GM19023 (cell line): ENCODE measurements at regions not wholly inside any gene's neighbourhood (a gene's known extent, or its start where the extent isn't known, plus 50 kb on each side); places are given as distances from the start of the nearest gene placed in this dataset.

Experiments
- ATAC-seq: cut with Tn5 transposase; IDR thresholded peaks from one replicate; pipeline ENCODE4 v1.9.1; 2021; ENCODE audit warnings: mild to moderate bottlenecking, moderate library complexity; ENCODE audit not compliant: unreplicated experiment

DNA sequence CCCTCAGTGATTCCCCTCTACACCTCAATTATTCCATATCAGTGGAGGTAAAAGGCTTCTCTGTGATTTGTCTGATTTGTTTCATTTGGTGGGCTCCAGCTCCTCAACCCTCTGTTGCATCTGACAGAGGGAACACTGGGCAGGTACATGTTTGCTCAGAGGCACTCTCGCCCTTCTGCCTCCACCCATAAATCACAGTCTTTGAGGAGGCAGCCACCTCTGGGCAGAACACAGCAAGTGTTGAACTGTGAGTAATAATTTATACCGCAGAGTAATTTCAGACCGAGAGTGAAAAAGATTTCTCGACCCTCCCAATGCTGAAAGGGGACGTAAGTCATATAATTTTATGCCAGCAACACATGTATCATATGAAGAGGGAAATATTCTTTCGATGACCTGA, 330.1 kb upstream of the PBX1 start:
- no peak for ATAC-seq

DNA sequence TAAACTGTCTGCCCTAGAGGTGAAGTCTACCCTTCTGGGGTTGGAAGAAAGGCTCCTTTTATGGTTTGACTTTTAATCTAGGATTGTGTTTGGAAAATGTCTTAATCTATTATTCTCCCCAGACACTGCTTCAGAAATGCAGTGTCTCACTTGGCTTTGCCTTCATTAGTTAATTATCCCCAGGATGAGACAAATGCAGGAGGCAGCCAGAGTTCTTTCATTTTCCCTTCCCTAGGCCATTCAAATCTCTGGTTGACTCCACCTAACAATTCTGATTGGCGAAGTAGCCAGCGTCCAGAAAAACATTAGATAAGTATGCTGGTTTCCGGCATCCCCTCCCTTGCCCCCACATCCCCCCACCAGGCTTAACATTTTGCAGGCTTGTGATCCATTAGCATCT, 325.8 kb upstream of the PBX1 start:
- no peak for ATAC-seq

DNA sequence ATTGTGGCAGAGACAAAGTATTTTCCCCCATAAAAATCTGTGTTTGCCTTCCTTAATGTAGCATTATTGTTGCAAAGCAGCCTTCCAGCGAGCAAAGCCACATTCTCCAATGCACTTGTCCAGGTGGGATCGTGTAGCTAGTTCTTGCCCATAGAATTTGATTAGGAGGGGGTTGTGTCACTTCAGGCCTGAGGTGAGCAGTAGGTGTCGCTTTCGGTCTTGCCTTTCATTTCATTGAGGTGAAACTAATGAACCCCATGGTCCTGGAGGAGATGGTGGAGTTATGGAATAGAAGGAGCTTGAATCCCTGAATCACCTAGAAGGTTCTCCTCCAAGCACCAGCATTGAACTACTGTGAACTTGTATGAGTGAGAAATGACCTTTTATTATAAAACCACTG, 318.9 kb upstream of the PBX1 start:
- ATAC-seq: no peak

DNA sequence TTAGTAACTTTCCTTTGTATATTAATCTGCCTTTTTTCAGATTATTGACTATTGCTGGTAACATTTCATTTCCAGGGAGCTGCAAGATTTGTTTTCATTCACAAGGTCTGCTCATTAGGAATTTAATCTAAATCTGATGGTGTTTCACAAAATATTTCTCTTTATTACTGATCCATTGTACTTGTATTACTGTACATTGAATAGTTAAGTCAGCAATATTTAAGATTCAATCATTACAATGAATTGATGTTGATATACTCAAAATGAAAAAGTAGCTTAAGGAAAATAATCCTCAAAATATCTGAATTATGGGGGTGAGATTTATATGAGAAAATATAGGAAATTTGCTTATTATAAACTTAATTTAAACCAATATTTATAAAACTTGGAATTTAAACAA, 308.6 kb upstream of the PBX1 start:
- no peak for ATAC-seq

DNA sequence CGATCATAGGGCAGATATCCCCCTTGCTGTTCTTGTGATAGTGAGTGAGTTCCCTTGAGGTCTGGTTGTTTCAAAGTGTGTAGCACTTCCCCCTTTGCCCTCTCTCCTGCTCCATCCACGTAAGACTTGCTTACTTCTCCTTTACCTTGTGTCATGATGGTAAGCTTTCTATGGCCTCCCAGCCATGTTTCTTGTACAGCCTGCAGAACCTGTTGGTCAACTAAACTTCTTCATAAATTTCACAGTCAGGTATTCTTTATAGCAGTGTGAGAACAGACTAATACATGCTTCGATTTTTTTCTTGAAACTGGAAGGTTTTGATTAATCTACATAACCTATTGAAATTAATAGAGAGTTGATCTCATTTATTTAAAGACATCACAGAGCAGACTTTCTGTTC, 302.5 kb upstream of the PBX1 start:
- no peak for ATAC-seq

DNA sequence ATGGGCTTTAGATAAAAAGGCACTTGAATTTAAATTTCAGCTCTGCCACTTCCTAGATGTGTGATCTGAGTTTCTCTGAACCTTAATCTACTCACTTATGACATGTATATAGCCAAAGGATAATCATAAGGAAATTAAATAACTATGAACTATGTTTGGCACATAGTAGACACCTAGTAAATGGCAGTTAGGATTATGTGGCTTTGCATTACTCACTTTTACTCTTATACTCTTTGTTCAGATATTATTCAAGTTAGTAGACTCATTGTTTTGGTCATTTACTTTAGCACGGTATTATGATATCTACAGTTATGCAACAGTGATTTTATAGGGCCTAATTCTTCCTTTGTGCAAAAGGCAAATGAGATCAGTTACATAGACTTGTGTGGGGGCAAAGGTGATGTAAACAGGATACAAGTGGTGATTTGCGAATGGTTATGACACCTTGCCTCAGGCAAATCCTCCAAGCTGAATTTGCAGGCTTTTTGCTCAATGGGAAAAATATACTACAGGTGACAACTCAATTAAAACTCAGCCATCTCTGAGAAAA, 297.2 kb upstream of the PBX1 start:
- no peak for ATAC-seq

DNA sequence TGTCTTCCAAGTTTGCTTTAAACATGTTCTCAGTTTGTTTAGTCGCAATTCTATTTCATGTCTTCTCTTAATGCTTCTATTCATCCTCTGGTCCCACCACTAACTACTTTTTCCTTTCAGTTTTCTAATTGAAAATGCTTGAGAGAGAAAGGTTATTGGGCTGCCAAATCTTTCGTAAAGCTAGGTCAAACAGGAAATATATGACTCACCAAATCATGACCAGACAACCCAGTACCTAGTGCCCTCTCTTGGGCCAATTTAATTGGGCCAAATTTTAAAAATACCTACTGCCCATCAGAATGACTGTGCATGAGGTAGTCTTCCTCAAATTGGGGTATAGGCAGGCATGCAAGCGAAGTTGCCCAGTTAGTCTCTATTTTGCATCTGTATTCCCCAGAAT, 295.4 kb upstream of the PBX1 start:
- ATAC-seq: no peak

DNA sequence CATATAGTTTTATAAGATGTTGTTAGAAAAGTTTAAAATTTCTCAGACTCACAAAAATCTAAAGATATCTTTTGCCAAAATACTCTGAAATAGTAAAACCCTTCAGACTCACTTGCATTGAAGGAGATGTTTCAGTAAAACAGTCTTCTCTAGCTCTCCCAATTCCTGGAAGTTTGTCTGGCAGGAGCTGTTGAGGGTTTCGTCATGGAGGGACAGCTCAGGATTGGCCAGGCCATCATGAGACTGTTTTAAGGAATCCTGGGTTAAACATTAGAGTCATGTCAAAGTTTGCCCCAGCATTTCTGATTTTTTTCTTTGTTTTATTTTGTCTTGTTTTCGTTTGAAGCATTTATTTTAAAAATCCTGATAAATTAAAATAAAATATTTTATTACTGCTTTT, 293.8 kb upstream of the PBX1 start:
- ATAC-seq: no peak

DNA sequence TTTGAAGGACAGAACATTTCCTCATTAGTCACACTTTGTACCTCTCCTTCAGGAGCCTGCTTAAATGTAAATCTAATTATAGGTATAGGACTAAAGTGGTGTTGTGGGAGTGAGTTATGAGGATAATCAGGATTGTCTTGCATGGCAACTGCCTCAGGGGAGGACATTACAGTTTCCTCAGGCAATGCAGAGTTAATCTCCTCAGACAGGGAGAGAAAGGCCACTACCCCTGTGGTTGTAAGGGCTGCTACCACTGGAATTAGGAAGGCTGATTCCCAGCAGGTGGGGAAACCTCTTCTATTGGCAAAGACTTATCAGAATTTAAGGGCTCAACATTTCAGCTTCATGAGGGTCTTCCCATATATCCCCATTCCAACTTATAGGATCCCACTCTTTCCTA, 286.8 kb upstream of the PBX1 start:
- no peak for ATAC-seq

DNA sequence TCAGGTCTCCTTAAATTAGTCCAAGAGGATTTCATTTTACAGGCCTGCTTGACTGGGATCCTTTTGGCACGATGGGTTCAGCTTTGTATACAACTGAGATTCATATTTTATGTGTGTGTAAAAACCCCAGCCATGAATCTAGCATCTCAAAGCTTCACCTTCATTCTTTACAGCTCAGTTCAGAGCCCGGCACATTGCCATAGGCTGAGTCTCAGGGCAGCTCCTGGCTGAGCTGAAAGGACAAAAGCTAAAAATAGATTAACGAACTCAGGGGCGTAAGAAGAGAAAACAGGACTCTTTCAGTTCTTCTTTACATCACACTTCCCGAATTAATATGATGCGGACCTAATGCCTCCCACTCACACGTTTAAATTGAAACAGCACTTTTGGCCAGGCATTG, 262.8 kb upstream of the PBX1 start:
- ATAC-seq: no peak

DNA sequence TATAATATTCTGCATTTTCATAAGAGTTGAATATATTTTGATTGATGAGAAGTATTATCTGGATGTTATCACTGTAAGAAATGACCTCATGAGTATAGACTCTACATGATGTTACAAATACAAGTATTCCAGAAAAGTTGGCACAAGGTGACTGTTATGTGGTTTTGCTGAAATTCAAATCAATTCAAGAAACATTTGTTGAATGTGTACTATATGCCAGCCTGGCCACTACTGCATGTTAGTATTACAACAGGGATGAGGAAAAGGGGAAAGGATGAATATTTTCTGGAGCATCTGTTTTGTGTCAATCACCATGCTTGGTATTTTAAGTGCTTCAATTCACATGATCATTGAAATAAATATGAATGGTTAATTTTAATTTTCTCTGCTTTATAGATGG, 250.9 kb upstream of the PBX1 start:
- ATAC-seq: no peak

DNA sequence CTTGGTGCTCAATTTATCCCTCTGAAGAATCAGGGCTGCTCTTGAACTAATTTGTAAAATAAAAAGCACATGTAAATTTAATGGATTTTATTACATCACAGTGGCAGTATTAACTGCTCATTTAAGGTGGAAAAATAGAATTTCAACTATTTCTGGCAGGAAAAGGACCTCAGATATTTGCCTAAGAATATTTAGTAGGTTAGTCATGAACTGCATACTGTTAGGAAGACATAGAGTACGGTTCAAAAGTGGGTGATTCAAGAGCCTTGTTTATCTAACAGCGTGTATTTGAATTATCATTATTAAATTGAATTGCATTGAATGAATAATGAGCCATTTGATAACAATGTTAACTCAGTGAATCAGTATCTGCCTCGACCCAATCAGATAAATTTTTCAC, 248.8 kb upstream of the PBX1 start:
- no peak for ATAC-seq

DNA sequence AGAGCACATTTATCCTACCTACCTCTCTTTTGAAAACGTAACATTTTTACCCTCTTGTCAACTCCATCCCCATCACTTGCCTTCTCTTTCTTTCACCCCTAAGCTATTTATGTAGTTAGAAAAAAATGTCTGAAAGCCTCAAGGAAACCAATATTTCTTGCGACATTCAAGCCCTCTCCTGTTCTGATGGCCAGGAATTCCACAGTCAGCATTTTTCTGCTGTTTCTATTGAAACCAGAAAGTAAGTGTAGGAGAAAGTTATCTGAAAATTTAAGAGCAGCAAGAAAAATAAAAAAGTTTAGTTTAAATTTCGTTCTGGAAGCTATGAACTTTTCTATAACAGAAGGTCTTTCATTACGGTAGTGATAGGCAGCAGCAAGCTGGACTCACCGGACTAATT, 247.6 kb upstream of the PBX1 start:
- ATAC-seq: no peak

DNA sequence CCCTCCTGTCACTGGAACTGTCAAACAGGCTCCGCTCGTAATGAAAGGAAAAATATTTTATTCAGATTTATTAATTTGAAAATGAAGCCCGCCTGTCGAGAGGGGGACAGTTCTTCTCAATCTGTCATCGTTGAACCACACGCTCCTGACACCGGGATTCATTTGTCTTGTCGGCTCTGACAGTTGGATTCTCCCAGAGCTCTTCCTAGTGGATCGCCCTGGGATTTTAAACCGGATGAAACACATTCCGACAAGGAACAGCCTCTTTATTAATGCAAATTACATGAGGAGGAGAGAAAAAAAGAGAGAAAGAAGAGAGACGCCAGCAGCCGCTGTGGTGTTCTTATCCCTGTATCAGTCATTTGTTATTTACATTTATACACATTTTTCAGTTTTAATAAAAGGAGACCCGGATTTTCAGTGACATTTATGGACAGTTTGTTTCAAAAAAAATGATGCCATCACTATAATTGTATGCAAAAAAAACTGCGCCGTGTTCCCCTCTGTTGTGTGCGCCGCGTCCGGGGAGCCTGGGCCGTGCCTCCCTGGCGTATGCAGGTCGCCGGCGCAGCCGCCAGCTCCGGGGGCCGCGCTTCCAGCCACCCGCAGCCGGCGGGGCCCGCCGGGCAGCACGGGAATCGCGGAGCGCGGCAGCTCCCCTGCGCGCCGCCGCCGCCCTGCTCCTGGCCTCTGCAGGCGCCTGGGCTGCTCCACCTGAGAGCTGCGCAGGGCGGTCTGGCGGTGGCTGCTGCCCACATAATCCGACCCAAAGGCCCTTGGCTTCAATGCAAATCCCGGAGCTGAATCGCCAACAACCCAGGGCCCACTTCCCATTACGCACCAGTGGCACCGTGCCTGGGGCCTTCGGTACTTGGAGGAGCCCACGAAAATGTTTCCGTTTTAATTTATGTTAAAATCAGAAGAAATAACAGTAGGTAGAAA, 237.9 kb upstream of the PBX1 start:
- no peak for ATAC-seq

DNA sequence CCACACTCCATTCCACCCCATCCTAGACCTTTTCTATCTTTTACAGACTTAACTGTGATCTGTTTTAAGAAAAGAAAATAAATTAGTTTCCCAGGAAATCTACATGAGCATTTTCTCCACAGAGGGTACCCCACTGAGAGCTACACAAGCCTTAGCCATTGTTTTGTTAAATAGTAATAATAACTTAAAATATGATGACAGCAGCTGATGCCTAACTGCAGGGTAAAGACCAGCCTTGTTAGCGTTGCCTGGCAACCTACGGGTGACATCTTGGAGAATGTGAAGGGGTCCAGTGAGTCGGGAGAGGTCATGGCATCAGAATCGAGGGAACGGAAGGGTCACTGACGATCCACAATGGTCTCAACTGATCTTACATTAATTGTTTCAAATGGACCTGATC, 233.2 kb upstream of the PBX1 start:
- ATAC-seq: no peak

DNA sequence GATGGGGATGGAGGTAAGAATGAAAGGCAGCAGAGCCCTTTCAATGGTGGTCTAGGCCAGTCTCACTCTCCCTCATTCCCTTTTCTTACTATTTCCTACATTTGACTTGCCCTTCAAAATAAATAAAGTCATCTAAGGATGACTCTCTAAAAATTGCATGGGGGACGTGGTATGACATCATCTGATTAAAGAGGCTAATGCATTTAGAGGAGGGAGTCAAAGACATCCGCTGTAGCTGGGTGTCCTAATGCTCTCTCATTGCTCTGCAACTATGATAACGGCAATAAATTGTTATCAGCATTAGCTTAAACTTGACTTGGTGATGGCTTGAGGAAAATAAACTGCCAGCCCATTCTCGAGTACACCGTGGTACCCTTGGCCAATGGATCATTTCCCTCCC, 225.6 kb upstream of the PBX1 start:
- no peak for ATAC-seq

DNA sequence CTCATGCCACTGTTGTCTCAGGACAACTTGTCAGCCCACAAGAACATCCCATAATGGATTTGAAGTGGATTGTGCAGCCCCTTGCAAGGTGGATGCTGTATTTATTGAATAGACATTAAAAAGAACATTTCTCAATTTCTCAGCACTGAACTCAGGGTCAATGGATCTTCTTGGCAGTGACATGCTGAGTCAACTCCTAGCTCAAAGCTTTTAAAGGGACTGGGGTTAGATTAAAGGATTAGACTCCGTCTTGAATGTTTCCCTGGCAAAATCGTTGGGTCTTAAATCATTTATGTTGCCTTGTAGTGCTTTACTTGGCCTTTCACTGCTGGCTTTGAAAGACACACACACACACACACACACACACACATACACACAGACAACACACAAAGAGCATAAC, 221.6 kb upstream of the PBX1 start:
- ATAC-seq: no peak

DNA sequence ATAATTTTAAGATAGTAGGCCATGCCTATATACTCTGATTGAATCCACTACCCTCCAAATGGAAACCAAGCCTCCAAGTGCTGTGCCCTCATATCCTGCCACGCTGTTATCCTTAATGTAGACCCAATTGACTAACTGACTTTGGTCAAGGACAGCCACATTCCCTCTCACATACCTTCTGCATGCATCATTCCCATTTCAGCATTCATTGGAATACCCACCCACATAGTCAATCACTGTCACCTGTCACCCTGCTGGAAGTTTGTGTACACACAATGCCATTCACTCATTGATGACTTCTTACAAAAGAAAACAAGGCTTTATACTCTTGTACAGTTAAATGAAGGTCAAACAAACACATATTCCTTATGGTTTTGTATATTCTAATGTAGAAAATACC, 221.1 kb upstream of the PBX1 start:
- ATAC-seq: no peak

DNA sequence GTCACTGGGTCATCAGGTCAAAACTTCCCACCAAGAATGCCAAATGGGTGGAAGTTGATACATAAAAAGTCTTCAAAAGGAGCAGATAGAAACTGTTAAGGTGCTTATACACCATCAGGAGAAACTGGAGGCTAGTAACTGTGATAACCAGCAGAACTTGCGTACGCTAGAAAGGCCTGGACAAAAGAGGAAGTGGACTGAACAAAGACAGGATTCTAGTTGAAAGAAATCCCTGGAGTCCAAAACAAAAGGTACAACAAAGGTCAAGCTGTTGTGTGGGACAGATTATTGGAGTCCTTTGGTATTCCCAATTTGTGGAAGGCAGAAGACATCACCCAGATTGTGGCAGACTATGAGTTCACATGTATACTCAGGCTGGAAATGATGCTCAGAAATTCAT, 215.8 kb upstream of the PBX1 start:
- ATAC-seq: no peak

DNA sequence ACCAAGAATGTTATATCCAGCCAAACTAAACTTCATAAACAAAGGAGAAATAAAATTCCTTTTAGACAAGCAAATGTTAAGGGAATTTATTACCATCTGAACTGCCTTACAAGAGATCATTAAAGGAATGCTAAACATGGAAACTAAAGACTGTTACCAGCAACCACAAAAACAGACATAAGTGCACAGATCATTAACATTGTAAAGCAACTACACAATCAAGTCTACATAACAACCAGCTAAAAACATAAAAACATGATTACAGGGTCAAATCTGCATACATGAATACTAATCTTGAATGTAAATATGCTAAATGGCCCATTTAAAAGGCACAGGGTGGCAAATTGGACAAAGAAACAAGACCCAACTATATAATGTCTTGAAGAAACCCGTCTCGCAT, 211.0 kb upstream of the PBX1 start:
- no peak for ATAC-seq

DNA sequence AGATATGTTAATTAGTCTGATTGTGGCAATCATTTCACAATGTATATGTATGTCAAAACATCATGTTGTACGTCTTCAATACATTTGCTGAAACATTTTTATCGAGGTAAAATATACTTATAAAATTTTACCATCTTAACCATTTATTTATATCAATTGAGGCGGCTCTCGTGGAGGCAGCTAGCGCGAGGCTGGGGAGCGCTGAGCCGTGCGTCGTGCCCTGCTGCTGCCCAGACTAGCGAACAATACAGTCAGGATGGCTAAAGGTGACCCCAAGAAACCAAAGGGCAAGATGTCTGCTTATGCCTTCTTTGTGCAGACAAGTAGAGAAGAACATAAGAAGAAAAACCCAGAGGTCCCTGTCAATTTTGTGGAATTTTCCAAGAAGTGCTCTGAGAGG, 202.5 kb upstream of the PBX1 start:
- ATAC-seq: no peak

DNA sequence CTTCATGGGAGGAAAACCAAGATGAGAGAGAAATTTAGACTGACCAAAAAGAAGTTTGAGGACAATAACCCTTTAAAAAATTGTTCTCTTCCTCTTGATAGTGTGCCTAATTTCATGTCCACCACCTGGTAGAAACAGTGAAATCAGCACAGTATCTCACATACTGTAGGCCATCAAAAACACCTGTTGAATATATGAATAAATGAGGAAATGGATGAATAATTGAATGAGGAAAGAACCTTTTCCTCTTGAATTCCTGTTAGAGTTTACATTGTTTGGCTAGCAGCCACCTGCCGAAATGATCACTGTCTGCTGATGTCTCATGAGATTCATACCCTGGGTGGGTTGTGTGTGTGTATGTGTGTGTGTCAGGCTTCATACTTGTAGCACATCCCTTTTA, 198.7 kb upstream of the PBX1 start:
- ATAC-seq: no peak

DNA sequence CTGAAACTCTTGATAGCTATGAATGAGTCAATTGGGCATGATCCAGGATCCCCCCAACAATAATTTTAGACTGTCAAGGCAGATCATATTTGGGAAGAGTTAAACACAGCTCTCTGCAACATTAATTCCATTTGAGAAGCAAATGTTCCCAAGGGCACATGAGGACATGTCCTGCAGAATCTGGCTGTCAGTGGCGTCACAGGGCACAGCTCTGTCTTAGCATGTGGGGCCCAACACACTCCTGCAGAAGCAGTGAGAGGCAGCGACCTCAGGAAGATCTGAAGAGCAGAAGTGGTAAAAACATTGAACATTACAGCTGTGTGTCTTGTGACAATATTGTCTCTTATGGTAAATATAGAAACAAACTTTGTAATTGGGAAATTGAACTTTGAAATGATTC, 197.1 kb upstream of the PBX1 start:
- no peak for ATAC-seq
